Fibroblast of upper back skin (primary cell): ENCODE measurements at regions not wholly inside any gene's neighbourhood (a gene's known extent, or its start where the extent isn't known, plus 50 kb on each side); places are given as distances from the start of the nearest gene placed in this dataset.
A peak's percentile ranks its signal among the peaks of the same experiment; 100 is the strongest.

ENCODE experiments used
- DNase-seq: peaks from one replicate; pipeline ENCODE4 v3.0.0-alpha.2; 2013

GRCh38 chr9:13529321-13530104 is 250.0 kb upstream of the MPDZ start:
- DNase-seq = no peak

GRCh38 chr9:13524245-13524644 is 244.8 kb upstream of the MPDZ start:
- peak; percentile 22 for DNase-seq

- peak; percentile 73 for DNase-seq
Observed at GRCh38 chr9:13520069-13520468, 240.6 kb upstream of the MPDZ start.

- DNase-seq = peak; percentile 36
Observed at GRCh38 chr9:13513716-13514444, 234.4 kb upstream of the MPDZ start.

GRCh38 chr9:13513286-13513685 is 233.8 kb upstream of the MPDZ start:
- peak; percentile 34 for DNase-seq

GRCh38 chr9:13508681-13509080 is 229.2 kb upstream of the MPDZ start:
- no peak for DNase-seq

GRCh38 chr9:13508086-13508485 is 228.6 kb upstream of the MPDZ start:
- no peak for DNase-seq

- DNase-seq = no peak
Observed at GRCh38 chr9:13505797-13506196, 226.3 kb upstream of the MPDZ start.

- DNase-seq = no peak
Observed at GRCh38 chr9:13503599-13503998, 224.1 kb upstream of the MPDZ start.

- DNase-seq = no peak
Observed at GRCh38 chr9:13502484-13502883, 223.0 kb upstream of the MPDZ start.

GRCh38 chr9:13501018-13501417 is 221.5 kb upstream of the MPDZ start:
- DNase-seq = no peak

- no peak for DNase-seq
Observed at GRCh38 chr9:13500034-13500433, 220.5 kb upstream of the MPDZ start.

- no peak for DNase-seq
Observed at GRCh38 chr9:13493697-13494096, 214.2 kb upstream of the MPDZ start.

- DNase-seq = no peak
Observed at GRCh38 chr9:13491493-13492424, 212.3 kb upstream of the MPDZ start.

GRCh38 chr9:13491138-13491492 is 211.6 kb upstream of the MPDZ start:
- no peak for DNase-seq

GRCh38 chr9:13487936-13488335 is 208.4 kb upstream of the MPDZ start:
- DNase-seq = no peak

GRCh38 chr9:13487498-13487897 is 208.0 kb upstream of the MPDZ start:
- DNase-seq = no peak

- DNase-seq = peak; percentile 16
Observed at GRCh38 chr9:13487071-13487470, 207.6 kb upstream of the MPDZ start.

- DNase-seq = peak; percentile 87
Observed at GRCh38 chr9:13485068-13485596, 205.6 kb upstream of the MPDZ start.

GRCh38 chr9:13484186-13484585 is 204.7 kb upstream of the MPDZ start:
- no peak for DNase-seq

GRCh38 chr9:13481274-13481673 is 201.8 kb upstream of the MPDZ start:
- DNase-seq = peak; percentile 15

- peak; percentile 41 for DNase-seq
Observed at GRCh38 chr9:13480693-13481092, 201.2 kb upstream of the MPDZ start.

GRCh38 chr9:13479096-13479495 is 199.6 kb upstream of the MPDZ start:
- DNase-seq = no peak
